NCI-H187 (cell line): ENCODE measurements at regions not wholly inside any gene's neighbourhood (a gene's known extent, or its start where the extent isn't known, plus 50 kb on each side); places are given as distances from the start of the nearest gene placed in this dataset.

Experiments
- DNase-seq, 2 experiments: peaks; one replicate each; lab custom pipeline; 2025; lab: John Stamatoyannopoulos, UW

- no peak for DNase-seq
Observed at GRCh38 chr11:116300232-116300631, 472.6 kb downstream of the BUD13 start.

- DNase-seq, result no peak
Observed at GRCh38 chr11:116294630-116295029, 478.2 kb downstream of the BUD13 start.

- DNase-seq, result no peak
Observed at GRCh38 chr11:116287866-116288265, 484.9 kb downstream of the BUD13 start.

- no peak for DNase-seq
Observed at GRCh38 chr11:116285026-116285425, 487.8 kb downstream of the BUD13 start.

DNA sequence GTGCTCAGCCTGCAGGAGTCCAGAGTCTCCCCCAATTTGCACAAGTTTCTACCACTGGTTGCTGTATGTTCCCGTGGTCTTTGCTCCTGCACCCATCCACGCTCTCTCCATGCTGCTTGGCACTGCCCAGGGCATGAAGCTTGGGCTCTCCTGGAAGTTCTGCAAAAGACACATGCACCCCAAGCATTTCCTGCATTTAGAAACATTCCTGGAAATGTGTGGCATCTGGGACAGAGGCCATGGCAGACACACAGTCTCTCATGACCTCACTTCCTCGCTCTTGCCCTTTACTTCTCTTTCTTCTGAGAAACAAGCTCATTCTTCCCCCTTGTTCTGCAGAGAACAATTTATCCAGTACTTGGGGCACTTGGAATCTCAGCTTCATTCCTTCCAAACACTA lies 489.5 kb downstream of the BUD13 start:
- DNase-seq, result no peak

GRCh38 chr11:116282481-116282880 lies 490.3 kb downstream of the BUD13 start:
- DNase-seq, result no peak

DNA sequence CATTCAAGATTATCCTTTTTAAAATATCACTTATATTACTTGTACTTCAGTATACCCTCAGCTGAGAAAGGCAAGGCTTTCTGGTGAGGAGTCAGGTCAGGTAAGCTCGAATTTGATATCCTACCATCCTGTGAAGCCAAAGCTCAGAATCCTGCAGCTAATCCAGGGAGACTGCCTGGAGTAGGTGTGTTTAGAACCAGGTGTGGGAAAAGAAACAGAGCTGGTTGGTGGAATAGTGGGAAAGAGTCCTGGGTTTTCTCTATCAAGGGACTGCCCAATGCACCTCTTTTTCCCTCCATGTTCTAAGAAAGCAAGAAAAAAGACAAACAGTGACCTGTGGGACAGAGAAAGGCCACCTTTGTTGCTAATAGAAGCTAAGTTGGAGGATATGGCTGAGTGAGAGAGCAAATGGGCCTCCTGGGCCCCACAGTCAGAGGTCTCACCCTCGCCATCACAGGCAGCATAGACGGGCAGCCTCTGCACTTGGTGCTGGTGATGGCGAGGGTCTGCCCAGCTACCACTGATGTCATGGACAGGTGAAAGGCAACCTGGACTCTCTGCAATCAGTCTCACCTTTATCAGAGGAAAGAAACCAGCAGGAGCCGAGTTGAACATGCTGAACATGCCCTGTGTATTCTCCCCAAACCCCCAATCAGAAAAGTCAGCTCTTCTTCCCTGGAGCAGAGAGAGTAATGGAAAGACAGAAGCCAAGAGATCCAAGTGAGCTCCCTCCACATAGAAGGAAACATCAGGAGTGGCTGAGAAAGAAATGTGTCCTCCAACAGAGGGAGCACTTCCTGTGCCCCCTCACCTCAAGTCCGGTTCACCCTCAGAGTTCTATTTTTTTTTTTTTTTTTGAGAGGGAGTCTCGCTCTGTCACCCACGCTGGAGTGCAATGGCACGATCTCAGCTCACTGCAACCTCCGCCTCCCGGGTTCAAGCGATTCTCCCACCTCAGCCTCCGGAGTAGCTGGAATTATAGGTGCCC lies 491.3 kb downstream of the BUD13 start:
- no peak for DNase-seq

DNA sequence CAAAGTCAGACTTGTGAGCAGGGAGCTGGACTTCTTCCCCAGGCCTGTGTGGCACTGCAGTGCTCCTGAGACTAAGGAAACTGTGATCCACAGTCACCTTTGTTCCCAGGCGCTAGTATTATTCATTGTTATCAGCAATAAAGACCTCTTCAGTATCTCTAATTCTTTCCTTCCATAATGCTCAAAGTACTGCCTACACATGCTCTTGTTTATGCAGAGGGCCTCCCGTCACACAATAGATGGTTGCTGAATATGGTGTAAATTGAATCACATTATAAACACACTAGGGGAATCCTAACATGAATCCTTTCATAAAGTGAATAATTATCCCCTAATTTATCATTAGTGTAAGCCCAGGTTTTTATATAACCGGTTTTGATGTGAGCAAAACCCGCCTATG lies 493.3 kb downstream of the BUD13 start:
- no peak for DNase-seq

GRCh38 chr11:116278076-116278475 lies 494.7 kb downstream of the BUD13 start:
- no peak for DNase-seq

- DNase-seq, result peak; percentile 40 to 65
Observed at GRCh38 chr11:116276051-116277044, 496.4 kb downstream of the BUD13 start.

DNA sequence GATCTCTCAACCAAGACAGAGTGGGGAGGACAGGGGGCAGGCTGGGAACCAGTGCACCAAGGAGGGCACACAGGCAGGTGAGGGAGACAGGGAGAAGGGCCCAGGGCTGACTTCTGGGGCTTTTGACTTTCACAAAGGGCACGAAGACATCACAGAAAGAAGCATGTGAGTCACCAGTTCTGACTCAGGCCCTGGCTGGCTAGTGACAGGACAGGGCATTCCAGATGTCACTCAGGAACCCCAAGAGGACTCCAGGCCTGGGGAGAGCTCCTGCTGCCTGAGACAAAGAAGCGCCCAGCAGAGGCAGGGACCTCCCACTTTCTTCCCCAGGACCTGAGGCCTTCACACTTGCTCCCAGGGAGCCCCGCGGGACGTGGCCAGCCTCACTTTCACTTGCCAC lies 497.2 kb downstream of the BUD13 start:
- DNase-seq, result no peak

DNA sequence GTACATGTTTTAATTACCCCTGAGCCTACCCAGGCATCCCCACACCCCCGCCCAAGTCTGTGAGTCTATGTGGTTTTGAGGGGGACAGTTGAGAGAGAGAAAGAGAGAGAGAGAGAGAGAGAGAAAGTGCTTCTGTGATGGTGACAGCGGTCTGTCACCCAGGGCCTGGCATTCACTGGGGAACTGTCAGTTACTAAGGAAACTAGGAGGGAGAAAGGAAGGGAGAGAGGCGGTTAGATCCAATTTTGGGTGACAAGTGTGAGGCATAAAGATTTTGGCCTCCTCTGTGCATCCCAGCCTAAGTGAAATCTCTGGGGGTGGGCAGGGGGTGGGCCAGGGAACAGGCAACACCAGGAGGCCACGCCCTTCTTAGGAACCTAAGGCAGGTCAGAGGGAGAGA lies 498.3 kb downstream of the BUD13 start:
- no peak for DNase-seq

- no peak for DNase-seq
Observed at GRCh38 chr11:116272181-116272789, 500.5 kb downstream of the BUD13 start.

GRCh38 chr11:116271479-116271878 lies 501.3 kb downstream of the BUD13 start:
- no peak for DNase-seq

DNA sequence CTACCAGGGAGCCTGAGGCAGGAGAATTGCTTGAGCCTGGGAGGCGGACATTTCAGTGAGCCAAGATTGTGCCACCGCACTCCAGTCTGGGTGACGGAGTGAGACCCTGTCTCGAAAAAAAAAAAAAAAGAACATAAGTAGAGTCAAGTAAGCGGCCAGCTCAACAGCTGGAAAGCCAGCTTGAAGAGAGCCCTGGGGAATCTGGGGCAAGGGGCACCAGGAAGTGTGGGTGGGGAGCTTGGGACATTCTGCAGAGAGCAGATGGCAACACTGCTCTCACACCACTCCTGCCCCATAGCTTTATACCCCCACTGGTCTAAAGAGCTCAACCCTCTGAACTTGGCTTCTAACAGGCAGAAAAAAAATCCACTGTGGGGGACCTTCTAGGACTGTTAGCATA lies 505.6 kb downstream of the BUD13 start:
- no peak for DNase-seq

DNA sequence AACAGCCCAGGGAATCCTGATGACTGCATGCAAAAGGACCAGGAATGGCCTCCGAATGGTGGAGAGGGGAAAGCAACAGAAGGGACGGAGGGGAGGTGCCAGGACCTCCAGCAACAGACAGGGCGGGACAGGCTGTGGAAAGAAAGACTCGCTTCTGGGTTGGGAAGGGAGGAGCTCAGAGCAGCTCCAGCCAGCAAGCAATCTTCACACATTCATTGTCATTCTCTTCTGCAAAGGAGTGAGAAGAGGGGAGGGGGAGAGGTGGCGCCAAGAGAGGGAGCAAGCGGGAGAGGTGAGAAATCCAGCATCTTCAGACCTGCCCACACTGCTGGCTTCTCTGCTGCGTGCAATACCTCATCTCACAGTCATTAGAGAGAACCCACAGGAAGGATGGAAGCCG lies 509.0 kb downstream of the BUD13 start:
- DNase-seq, result no peak

DNA sequence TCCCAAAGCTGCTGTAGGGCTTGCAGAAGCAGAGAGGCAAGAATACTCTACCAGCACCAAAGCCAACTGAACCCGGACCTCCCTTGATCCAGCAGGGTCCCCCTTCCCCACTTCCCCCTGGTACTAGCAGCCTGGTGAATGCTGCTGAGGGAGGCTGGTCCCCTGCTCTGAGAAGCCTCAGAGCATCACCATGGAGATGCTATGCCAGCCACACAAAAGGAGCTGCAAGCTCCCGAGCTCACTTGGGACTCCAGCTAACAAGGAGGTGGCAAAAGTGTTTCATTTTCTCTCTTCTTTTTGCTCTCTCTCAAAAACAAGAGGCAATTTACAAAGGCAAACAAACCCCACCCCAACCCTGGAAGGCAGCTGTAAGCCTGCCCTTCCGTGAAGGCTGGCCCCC lies 509.8 kb downstream of the BUD13 start:
- DNase-seq, result no peak

- no peak for DNase-seq
Observed at GRCh38 chr11:116262370-116262769, 510.4 kb downstream of the BUD13 start.

GRCh38 chr11:116261606-116262005 lies 511.2 kb downstream of the BUD13 start:
- no peak for DNase-seq

DNA sequence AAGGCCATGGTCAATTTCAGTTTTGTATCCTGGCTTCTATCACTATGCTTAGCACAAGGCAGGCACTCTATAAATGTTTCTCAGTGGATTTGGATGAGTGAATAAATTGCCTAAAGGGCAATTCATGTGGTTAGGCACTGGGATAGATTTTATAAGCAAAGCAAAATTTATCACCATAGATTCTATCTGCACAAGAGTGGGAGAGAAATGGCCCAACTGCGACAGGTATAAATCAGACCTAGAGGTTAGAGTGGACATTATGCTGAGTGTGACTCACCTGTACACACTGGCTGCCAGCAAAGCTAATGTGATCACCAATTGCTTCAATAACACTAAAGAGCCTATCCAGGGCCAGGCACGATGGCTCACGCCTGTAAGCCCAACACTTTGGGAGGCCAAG lies 514.0 kb downstream of the BUD13 start:
- no peak for DNase-seq

GRCh38 chr11:116257883-116258282 lies 514.9 kb downstream of the BUD13 start:
- DNase-seq, result no peak

GRCh38 chr11:116257092-116257491 lies 515.7 kb downstream of the BUD13 start:
- no peak for DNase-seq
